ENCODE measurements at regions not wholly inside any gene's neighbourhood (a gene's known extent, or its start where the extent isn't known, plus 50 kb on each side); places are given as distances from the start of the nearest gene placed in this dataset.

DNA sequence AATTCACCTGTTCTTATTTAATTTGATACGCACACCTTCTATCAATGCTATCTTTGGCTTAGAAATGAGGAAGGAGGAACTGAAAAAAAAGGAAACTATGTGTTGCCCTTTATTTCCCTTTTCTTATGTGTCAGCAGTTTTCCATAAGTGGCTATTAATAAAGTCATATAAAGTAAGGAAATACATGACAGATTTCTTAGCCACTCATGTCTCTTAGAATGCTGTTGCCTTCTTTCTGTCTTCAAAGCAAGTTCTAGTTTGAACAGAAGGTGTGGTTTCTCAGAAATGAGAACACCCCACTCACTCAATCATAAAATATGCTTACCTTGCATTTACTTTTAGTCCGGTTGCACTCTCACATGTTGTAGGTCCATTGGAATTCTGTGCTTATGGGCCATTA is 640.5 kb upstream of the GRM7 start:
- H3K4me3 ChIP-seq = no peak overlapping the region
- no peaks in the 10 kb centered on the region for H3K27me3 ChIP-seq (ENCODE audit: insufficient read depth, low read depth)
- H4K20me1 ChIP-seq (ENCODE audit: insufficient read depth) = no peaks in the 10 kb centered on the region
- ChIA-PET CTCF (no interaction called here), POLR2A (ENCODE audit: unreplicated experiment) (no interaction called here)
- BruUV-seq (replicated peaks) = no TSS peak
- H3K36me3 ChIP-seq (ENCODE audit: low read depth) = no peaks in the 10 kb centered on the region
- H3K9me3 ChIP-seq (ENCODE audit: insufficient read depth, low read depth) = no peaks in the 10 kb centered on the region; the same call in 1 of the 2 replicates
- TF ChIP-seq, protein P1, sequence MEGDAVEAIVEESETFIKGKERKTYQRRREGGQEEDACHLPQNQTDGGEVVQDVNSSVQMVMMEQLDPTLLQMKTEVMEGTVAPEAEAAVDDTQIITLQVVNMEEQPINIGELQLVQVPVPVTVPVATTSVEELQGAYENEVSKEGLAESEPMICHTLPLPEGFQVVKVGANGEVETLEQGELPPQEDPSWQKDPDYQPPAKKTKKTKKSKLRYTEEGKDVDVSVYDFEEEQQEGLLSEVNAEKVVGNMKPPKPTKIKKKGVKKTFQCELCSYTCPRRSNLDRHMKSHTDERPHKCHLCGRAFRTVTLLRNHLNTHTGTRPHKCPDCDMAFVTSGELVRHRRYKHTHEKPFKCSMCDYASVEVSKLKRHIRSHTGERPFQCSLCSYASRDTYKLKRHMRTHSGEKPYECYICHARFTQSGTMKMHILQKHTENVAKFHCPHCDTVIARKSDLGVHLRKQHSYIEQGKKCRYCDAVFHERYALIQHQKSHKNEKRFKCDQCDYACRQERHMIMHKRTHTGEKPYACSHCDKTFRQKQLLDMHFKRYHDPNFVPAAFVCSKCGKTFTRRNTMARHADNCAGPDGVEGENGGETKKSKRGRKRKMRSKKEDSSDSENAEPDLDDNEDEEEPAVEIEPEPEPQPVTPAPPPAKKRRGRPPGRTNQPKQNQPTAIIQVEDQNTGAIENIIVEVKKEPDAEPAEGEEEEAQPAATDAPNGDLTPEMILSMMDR (conservative IDR thresholded peaks at IDR 0.05) = no peak
- no peak for TF ChIP-seq EZH2 (IDR thresholded peaks at IDR 0.05; ENCODE audit: low read depth)
- no peaks in the 10 kb centered on the region for H3F3A ChIP-seq (ENCODE audit: insufficient read depth, low read depth)
- no peak for DNase-seq
- no peaks in the 10 kb centered on the region for H3K79me2 ChIP-seq (ENCODE audit: low read depth)
- intact Hi-C loops (cut with micrococcal nuclease; ENCODE audit: unreplicated experiment) = no loop called here
- no peak overlapping the region for H2AFZ ChIP-seq
- H3K4me1 ChIP-seq (replicated peaks; ENCODE audit: insufficient read depth) = no peaks in the 10 kb centered on the region
- no peaks in the 10 kb centered on the region for H3K9me2 ChIP-seq (ENCODE audit: insufficient read depth)
- no peak overlapping the region for H3K27ac ChIP-seq
- H3K4me2 ChIP-seq = no peak overlapping the region

DNA sequence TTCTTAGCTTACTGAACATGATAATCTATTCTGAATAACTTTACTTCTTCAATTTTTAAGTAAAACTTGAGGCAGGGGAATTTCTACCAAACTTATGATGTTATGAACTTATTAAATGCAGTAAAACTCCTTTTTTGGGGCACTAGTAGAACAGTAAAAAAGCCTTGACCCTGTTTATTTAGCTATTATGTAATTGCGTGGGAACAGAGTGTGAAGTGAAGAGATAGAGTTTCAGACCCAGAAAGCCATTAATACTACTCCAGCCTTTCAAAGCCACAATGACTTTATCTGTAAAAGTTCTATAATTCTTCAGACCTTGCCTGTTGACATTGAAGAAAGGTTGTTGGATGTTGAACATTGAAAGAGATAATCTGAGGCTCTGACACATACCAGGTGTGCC is 638.8 kb upstream of the GRM7 start:
- no peak overlapping the region for H3K4me2 ChIP-seq
- H3K79me2 ChIP-seq (ENCODE audit: low read depth) = no peaks in the 10 kb centered on the region
- intact Hi-C loops (cut with micrococcal nuclease; ENCODE audit: unreplicated experiment) = no loop called here
- H3K27me3 ChIP-seq (ENCODE audit: insufficient read depth, low read depth) = no peaks in the 10 kb centered on the region
- H3F3A ChIP-seq (ENCODE audit: insufficient read depth, low read depth) = no peaks in the 10 kb centered on the region
- ChIA-PET CTCF (no interaction called here), POLR2A (ENCODE audit: unreplicated experiment) (no interaction called here)
- BruUV-seq (replicated peaks) = no TSS peak
- no peak overlapping the region for H2AFZ ChIP-seq
- H3K9me3 ChIP-seq (ENCODE audit: insufficient read depth, low read depth) = no peaks in the 10 kb centered on the region
- H3K27ac ChIP-seq = no peak overlapping the region
- H3K9me2 ChIP-seq (ENCODE audit: insufficient read depth) = no peaks in the 10 kb centered on the region
- H4K20me1 ChIP-seq (ENCODE audit: insufficient read depth) = no peaks in the 10 kb centered on the region
- no peak for DNase-seq
- no peak overlapping the region for H3K4me3 ChIP-seq
- H3K4me1 ChIP-seq (replicated peaks; ENCODE audit: insufficient read depth) = no peaks in the 10 kb centered on the region
- H3K36me3 ChIP-seq (ENCODE audit: low read depth) = no peaks in the 10 kb centered on the region
- TF ChIP-seq EZH2 (IDR thresholded peaks at IDR 0.05; ENCODE audit: low read depth) = no peak
- TF ChIP-seq, protein P1 (conservative IDR thresholded peaks at IDR 0.05) = no peak

DNA sequence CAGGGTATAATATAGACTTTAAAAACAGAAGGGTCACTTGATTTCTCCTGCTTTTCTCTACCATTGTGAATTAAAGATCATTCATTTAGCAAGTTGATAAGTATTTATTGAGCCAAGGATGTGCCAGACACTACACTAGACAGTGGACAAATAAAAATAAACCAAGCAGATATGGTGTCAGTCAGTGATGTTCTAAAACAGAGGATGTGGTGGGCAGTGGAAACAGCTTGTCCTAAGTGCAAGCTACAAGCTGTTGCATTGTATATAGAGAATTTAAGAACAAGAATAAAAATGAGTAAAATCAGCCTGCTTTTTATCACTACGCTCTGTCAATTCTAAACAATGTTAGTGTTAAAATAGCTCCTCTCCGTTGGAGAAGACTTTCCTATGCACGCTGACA is 637.3 kb upstream of the GRM7 start:
- H2AFZ ChIP-seq = no peak overlapping the region
- no TSS peak for BruUV-seq (replicated peaks)
- H4K20me1 ChIP-seq (ENCODE audit: insufficient read depth) = no peaks in the 10 kb centered on the region
- H3K4me3 ChIP-seq = no peak overlapping the region
- no peaks in the 10 kb centered on the region for H3K27me3 ChIP-seq (ENCODE audit: insufficient read depth, low read depth)
- TF ChIP-seq EZH2 (IDR thresholded peaks at IDR 0.05; ENCODE audit: low read depth) = no peak
- TF ChIP-seq, protein P1 (conservative IDR thresholded peaks at IDR 0.05) = no peak
- intact Hi-C loops (cut with micrococcal nuclease; ENCODE audit: unreplicated experiment) = no loop called here
- no peak overlapping the region for H3K4me2 ChIP-seq
- no peaks in the 10 kb centered on the region for H3F3A ChIP-seq (ENCODE audit: insufficient read depth, low read depth)
- POLR2A ChIA-PET (ENCODE audit: unreplicated experiment) = no interaction called here
- H3K27ac ChIP-seq = no peak overlapping the region
- no peaks in the 10 kb centered on the region for H3K79me2 ChIP-seq (ENCODE audit: low read depth)
- H3K4me1 ChIP-seq (replicated peaks; ENCODE audit: insufficient read depth) = no peaks in the 10 kb centered on the region
- no peaks in the 10 kb centered on the region for H3K9me3 ChIP-seq (ENCODE audit: insufficient read depth, low read depth)
- no peak for DNase-seq
- H3K36me3 ChIP-seq (ENCODE audit: low read depth) = no peaks in the 10 kb centered on the region
- CTCF ChIA-PET = no interaction called here
- H3K9me2 ChIP-seq (ENCODE audit: insufficient read depth) = no peaks in the 10 kb centered on the region
